Caki2 (cell line): ENCODE measurements at regions not wholly inside any gene's neighbourhood (a gene's known extent, or its start where the extent isn't known, plus 50 kb on each side); places are given as distances from the start of the nearest gene placed in this dataset.
"Not testable (repeated sequence)": the region's sequence is repeated elsewhere in the genome, so short reads cannot be mapped to it uniquely, and the experiment has no call there.

ENCODE experiments used
- DNase-seq: peaks from one replicate; pipeline ENCODE4 v3.0.0-alpha.2; 2015; ENCODE audit warnings: low read depth
- in situ Hi-C: cut with HindIII; loops from 2 replicates; pipeline ENCODE4 v1.10.0; 2016; ENCODE audit warnings: low sequenced_read_pairs, low pct_unique_long_range_greater_than_20kb, mixed read lengths

- in situ Hi-C loops: no loop called here
These were observed 271.4 kb upstream of the RARB start for GRCh38 chr3:25156626-25157025.

DNA sequence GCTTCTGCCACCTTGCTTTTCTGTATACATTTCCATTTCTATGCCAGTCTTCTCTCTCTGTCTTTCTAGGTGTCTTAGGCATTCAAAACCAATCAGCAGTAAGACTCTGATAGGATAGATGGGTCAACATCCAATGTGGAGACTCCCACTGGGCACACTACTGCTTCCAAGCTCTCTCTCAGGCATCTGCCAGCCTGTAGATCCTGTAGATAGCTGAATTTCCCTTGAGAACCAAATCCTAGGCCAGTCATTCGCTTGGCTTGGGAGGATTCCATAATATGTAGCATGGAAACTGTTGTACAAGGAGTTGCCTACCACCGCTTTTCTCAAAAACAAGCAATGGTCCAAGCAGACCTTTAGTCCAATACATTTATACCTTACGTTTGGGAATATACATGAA, 262.8 kb upstream of the RARB start:
- in situ Hi-C loops: no loop called here
- no peak for DNase-seq

More at GRCh38 chr3:25156626-25157025, 271.4 kb upstream of the RARB start:
- no peak for DNase-seq

- DNase-seq: no peak
- in situ Hi-C loops: no loop called here
These were observed 262.0 kb upstream of the RARB start for GRCh38 chr3:25166016-25166415.

DNA sequence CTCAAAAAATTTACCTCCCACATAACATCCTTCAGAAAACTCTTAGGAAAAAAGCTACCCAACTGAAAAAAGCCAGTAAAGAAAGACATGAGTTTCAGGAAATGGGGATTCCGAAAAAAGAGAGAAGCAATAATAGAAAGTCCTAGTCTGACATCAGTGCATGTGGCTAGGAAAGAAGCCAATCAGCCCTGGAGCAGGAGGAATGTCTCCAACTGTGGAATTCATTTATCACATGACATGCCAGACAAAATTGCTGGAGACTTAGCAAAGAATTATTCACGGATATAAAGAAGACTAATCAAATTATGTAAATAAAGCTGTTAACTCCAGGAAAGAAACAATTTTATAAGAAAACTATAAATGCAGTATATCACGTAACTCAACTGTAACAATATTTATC, 258.9 kb upstream of the RARB start:
- in situ Hi-C loops: no loop called here

GRCh38 chr3:25170021-25170420, 258.0 kb upstream of the RARB start:
- no peak for DNase-seq
- in situ Hi-C loops: no loop called here

More for the DNA sequence above, 258.9 kb upstream of the RARB start:
- no peak for DNase-seq

DNA sequence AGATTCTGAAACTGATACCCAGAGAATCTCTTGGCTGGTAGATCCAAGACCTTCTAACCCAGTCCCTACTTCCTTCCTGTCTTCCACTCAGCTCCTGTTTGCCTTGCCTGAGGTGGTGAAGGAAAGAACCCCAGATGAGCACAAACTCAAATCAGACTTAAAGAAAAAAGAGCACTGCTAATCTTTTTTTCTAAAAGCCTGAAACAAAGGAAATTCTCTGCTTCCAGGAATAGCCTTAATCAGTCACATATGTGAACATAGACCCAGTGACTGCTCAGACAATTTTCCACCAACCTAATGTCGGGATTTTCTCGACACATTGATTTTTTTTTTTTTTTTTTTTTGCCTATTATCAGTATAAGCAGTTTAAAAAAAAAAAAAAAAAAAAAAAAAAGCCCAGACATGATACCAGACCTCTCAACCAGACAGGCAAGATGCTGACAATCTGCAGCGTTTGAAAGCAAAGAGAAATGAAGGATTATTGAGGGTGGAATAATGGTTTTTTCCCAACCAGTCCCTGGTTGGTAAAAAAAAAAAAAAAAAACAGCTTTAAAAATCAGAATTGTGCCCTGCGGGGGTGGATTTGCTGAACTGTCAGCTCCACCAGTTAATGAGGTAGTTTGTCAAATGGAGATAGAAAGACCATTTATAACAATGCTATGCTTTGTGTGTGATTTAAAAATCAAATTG, 256.8 kb upstream of the RARB start:
- in situ Hi-C loops: no loop called here
- DNase-seq: no peak

GRCh38 chr3:25171897-25172296, 256.2 kb upstream of the RARB start:
- no peak for DNase-seq
- in situ Hi-C loops: no loop called here

DNA sequence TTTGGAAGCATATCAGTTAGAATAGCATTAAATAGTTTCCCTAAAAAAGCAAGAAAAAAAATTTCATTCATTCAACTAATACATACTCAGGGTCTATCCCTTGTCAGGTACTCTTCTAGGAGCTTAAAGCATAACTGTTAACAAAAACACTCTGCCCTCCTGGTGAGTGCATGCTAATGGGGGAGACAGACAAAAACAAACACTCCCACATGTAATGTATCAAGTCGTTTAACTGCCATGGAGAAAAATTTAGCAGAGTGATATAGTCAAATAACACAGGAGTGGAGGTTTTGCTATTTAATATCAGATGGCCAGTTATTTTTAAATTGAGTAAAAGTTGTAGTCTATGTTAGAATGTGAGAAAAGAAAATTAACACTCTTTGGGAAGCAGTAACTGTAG, 254.5 kb upstream of the RARB start:
- in situ Hi-C loops: no loop called here
- DNase-seq: no peak

GRCh38 chr3:25174251-25174650, 253.8 kb upstream of the RARB start:
- in situ Hi-C loops: no loop called here
- no peak for DNase-seq

DNA sequence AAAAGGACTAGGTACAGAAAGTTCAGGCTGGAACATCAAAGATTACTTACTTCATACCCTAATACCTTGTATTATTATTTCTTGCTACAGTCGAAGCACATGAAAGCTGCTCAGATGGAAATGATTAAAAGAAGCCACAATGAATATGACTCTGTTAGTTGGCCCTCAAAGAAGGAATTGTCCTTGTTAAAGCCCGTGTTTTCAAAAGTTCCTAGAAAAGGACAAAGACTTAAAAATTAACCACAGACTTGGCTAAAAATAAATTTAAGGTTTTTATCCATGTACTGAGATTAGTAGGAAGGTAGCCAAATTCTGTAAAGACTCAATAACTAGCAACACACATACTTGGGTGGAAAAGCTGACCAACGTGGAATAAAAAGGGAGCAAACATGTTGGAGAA, 251.0 kb upstream of the RARB start:
- DNase-seq: no peak
- in situ Hi-C loops: no loop called here

- DNase-seq: no peak
- in situ Hi-C loops: no loop called here
These were observed 249.4 kb upstream of the RARB start for GRCh38 chr3:25178672-25179071.

DNA sequence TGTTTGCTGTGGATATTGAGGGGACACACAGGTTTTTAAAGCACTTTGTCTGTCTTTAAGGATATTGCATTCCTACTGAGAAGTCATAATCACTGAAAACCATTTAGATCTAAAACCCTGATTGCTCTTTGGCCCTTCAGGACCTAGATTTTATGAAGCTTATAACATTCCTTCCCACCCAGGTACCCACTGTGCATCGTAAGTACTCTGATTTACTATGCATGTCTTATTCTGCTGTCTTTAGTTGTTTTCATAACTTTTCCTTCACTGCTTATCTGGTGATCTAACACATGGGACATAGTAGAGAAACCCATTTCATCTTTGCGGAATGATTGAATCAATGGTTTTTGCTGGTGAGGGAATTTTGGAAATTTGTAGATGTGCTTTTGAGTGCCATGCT, 247.0 kb upstream of the RARB start:
- DNase-seq: no peak
- in situ Hi-C loops: no loop called here

DNA sequence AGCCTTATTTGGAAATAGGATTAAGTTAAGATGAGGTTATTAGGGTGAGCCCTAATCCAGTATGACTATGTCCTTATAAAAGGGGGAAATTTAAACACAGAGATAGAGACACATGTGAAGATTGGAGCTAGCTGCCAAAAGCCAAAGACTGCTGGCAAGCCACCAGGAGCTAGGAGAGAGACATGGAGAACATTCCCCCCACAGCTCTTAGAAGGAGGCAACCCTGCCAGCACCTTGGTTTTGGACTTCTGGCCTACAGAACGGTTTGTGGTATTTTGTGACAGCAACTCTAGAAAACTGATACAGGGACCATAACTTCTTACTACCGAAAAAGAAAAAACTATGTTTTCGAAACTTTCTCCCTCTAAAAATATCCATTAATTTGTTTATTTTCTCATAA, 245.3 kb upstream of the RARB start:
- in situ Hi-C loops: no loop called here
- DNase-seq: no peak

- in situ Hi-C loops: no loop called here
- DNase-seq: no peak
These were observed 243.3 kb upstream of the RARB start for GRCh38 chr3:25184641-25185250.

DNA sequence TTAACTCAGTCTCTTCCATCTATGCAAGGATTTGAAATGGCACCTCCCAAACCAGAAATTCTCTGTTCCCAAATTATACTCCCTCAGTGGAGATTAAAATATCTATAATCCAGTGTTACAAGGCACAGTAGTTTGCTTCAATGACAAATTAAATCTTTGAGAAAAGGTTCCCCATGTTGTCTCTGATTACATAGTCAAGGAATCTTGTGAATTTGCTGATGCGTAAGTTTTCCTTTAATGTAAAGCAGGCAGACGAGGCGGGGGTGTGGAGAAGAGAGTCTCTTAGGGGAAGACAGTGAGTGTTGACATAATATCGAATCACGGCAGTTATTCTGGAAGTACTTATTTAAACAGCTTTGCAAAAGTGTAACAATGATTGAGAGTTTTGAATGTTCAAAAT, 236.4 kb upstream of the RARB start:
- in situ Hi-C loops: no loop called here
- DNase-seq: no peak

DNA sequence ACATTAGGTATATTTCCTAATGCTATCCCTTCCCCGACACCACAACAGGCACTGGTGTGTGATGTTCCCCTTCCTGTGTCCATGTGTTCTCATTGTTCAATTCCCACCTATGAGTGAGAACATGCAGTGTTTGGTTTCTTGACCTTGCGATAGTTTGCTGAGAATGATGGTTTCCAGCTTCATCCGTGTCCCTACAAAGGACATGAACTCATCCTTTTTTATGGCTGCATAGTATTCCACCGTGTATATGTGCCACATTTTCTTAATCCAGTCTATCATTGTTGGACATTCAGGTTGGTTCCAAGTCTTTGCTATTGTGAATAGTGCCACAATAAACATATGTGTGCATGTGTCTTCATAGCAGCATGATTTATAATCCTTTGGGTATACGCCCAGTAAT, 228.5 kb upstream of the RARB start:
- DNase-seq, in situ Hi-C loops: not testable (repeated sequence)

- no peak for DNase-seq
- in situ Hi-C loops: no loop called here
These were observed 215.3 kb upstream of the RARB start for GRCh38 chr3:25212736-25213135.

GRCh38 chr3:25214034-25214433, 214.0 kb upstream of the RARB start:
- in situ Hi-C loops: no loop called here

GRCh38 chr3:25218362-25218761, 209.7 kb upstream of the RARB start:
- no peak for DNase-seq

More at GRCh38 chr3:25214034-25214433, 214.0 kb upstream of the RARB start:
- DNase-seq: no peak

GRCh38 chr3:25226747-25227146, 201.3 kb upstream of the RARB start:
- in situ Hi-C loops: no loop called here
- DNase-seq: no peak

More at GRCh38 chr3:25218362-25218761, 209.7 kb upstream of the RARB start:
- in situ Hi-C loops: no loop called here
